ENCODE measurements at regions not wholly inside any gene's neighbourhood (a gene's known extent, or its start where the extent isn't known, plus 50 kb on each side); places are given as distances from the start of the nearest gene placed in this dataset.

DNA sequence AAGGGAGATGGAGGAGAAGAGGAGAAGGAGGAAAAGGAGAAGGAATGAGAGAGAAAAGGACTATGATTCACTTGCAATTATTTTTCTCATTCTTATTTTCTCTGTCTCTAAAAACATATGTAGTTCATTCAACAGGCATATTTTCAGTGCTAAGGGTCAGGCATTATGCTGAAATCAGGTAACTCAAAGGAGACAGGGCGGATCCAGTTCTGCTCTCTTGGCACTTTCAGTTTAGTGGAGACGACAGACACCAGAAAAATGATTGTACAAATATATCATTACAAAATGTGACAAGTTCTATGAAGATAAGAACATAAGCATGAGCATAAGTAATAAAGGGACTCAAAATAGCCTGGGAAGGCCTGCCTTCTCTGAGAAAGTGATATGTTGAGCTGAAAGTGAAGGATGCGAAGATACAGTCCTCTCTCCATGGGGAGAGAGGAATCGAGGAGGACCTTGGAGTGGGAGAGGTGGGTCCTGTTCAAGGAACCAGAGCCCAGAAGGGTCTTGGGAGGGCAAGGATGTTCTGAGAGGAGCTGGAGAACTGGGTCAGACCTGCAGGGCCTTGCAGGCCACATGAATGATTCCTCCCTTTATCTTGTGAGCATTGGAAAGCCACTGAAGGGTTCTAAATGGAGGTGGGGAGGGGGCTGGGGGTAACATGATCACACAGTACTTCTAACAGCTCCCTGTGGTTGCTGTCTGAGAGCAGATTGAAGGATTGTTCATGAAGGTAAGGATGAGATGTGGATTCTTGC is 58.6 kb upstream of the TMEM17 start:
- FAIRE-seq, result no peak

DNA sequence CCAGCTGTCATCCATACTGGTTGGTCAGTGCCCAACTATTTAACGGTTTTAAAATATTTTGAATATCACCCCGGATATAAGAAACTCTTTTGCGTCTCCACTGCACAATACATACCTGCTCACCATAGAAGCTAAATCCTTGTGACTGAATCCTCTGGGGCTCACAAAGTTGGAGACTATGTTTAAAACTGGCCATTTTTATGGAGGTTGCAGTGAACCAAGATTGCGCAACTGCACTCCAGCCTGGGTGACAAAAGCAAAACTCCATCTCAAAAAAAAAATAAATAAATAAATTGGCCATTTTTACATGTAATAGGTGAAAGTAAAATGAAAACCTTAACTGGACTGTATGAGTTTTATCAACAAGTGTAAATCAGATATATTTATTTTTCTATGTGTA is 55.6 kb upstream of the TMEM17 start:
- FAIRE-seq, result no peak

DNA sequence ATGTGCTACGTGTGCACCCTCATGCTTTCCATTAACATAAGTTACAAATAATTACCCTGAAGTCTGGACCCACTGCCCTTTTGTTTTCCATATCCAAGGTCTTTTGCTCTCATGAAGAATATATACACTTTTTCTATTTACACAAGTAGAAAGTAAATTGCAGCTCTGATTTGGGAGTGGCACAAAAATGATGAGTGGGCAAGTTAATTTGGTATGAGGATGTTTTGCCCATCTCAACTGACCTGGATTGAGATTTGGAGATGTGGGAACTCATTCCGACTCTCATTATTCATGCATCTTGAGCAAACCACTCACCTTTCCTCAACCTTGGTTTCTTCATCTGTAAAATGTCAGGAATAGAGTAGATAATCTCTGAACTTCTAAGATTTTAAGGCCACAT is 53.6 kb upstream of the TMEM17 start:
- no peak for FAIRE-seq

DNA sequence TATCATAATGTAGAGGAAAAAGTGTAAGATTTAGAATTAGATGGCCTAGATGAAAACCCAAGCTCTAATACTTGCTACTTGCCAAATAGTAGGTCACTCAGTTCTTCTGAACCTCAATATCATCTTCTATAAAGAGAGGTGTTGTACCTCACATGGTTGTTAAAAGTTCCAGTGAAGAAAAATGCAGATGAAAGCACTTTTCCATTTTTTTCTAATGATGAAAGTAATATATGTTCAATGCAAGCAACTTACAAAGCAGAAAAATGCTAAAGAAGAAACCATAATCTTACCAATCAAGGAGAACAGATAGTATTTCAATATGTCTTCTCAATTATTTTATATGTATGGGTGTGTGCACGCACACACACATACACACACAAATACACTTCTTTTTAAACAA is 52.7 kb upstream of the TMEM17 start:
- FAIRE-seq, result no peak

DNA sequence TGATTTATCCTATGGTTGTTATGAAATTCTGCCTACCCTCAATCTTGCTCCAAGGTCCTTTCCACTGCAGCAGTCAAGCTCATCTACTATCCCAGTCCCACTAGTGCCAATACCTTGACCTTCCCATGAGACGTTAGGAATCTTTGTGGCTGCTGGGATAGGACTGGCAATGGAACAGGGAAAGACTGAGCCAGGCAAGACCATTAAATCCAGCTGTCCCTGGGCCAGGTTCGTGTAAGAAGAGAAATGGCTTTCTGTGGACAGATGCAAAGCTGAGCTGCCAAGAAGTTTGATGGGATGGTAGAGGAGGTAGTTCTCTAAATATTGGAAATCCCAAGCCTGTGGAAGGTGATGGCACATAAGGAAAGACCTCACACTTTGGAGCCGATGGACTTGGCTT is 50.1 kb upstream of the TMEM17 start:
- FAIRE-seq, result no peak

Measured in islet of Langerhans (tissue), 1 donor.